ENCODE measurements at regions not wholly inside any gene's neighbourhood (a gene's known extent, or its start where the extent isn't known, plus 50 kb on each side); places are given as distances from the start of the nearest gene placed in this dataset.

- no peak for TF ChIP-seq TAF1 (IDR thresholded peaks at IDR 0.05; ENCODE audit: low read depth)
- TF ChIP-seq EP300 (IDR thresholded peaks at IDR 0.05; ENCODE audit: borderline replicate concordance) = no peak
- TF ChIP-seq YY1 (IDR thresholded peaks at IDR 0.05; ENCODE audit: low read depth) = no peak
- TF ChIP-seq TCF12 (IDR thresholded peaks at IDR 0.05; ENCODE audit: low read depth) = no peak
- no peak for TF ChIP-seq REST (IDR thresholded peaks at IDR 0.05; ENCODE audit: low read depth)
- no peak for TF ChIP-seq USF1 (IDR thresholded peaks at IDR 0.05)
- no peak for TF ChIP-seq EGR1 (IDR thresholded peaks at IDR 0.05)
- TF ChIP-seq TEAD4 (IDR thresholded peaks at IDR 0.05) = no peak
- TF ChIP-seq CEBPB (IDR thresholded peaks at IDR 0.05) = no peak
- TF ChIP-seq MAX (IDR thresholded peaks at IDR 0.05) = no peak
- no peak for TF ChIP-seq NFIC (IDR thresholded peaks at IDR 0.05)
- TF ChIP-seq CREB1 (IDR thresholded peaks at IDR 0.05; ENCODE audit: low read depth) = no peak
- TF ChIP-seq ZBTB7A (IDR thresholded peaks at IDR 0.05; ENCODE audit: low read depth) = no peak
- no peak for TF ChIP-seq RAD21 (IDR thresholded peaks at IDR 0.05; ENCODE audit: low read depth)
These were observed 147.7 kb downstream of the DMRTA2 start for GRCh38 chr1:50275566-50275965.
